Body of pancreas (tissue), 4 donors: ENCODE measurements at regions not wholly inside any gene's neighbourhood (a gene's known extent, or its start where the extent isn't known, plus 50 kb on each side); places are given as distances from the start of the nearest gene placed in this dataset.

ENCODE experiments used
- CTCF ChIP-seq, 7 experiments: fragments of 450-650 bp in 4 of 7; fragments of 200-600 bp in 3 of 7; sonication (generic) in 3 of 7; IDR thresholded peaks; one replicate each; pipeline ENCODE4 v1.5.1; 2016 to 2019; ENCODE audit warnings: antibody characterized with exemption in 7 of 7
- POLR2A ChIP-seq, 3 donors: fragments of 450-650 bp; IDR thresholded peaks; one replicate each; pipeline ENCODE4 v1.6.1; 2016; ENCODE audit warnings: antibody characterized with exemption in 3 of 3, mild to moderate bottlenecking in 2 of 3

GRCh38 chr13:69198706-69199105, 908.9 kb upstream of the ATXN8OS start:
- TF ChIP-seq CTCF (IDR thresholded peaks at IDR 0.05) (no peak), POLR2A (IDR thresholded peaks at IDR 0.05) (no peak)
